GM18526 (cell line): ENCODE measurements at regions not wholly inside any gene's neighbourhood (a gene's known extent, or its start where the extent isn't known, plus 50 kb on each side); places are given as distances from the start of the nearest gene placed in this dataset.

Source experiments
- POLR2A ChIP-seq: IDR thresholded peaks from 3 replicates; pipeline ENCODE4 v1.6.1; 2011; ENCODE audit not compliant: insufficient read length; ENCODE audit errors: extremely low read depth

DNA sequence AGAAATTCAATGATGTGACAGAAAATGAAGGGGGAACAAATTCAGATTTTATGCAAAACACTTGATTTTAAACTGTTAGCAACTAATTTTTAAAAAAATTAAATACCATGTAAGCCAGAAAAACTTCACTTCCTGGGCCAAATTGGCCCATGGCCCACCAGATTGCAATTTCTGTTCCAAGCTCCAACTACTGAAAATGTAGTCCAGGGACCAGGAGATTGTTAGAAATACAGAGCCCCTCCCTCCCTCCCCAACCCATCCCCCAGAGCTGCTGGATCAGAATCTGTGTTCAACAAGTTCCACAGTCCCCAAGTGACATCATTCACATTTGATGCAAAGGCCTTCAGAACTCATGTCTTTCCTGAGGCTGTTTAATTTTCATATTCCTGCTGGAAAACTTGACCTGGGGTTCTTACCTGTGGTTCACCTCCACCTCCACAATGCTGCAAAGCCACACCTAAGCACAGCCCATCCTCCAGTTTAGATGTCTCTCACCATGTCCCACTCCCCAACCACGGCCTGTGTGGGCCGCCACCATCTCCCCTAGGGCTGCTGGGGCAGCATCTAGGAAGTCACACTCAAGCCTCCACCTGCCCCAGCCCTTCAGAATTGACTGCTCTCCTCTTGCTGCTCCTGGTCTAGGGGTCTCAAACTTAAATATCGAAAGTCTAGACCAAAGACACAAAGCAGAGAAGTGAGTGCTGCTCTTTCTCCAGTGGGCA lies 482.0 kb downstream of the UQCRFS1 start:
- no peak for TF ChIP-seq POLR2A

GRCh38 chr19:28727480-28728159 lies 485.3 kb downstream of the UQCRFS1 start:
- TF ChIP-seq POLR2A = no peak

DNA sequence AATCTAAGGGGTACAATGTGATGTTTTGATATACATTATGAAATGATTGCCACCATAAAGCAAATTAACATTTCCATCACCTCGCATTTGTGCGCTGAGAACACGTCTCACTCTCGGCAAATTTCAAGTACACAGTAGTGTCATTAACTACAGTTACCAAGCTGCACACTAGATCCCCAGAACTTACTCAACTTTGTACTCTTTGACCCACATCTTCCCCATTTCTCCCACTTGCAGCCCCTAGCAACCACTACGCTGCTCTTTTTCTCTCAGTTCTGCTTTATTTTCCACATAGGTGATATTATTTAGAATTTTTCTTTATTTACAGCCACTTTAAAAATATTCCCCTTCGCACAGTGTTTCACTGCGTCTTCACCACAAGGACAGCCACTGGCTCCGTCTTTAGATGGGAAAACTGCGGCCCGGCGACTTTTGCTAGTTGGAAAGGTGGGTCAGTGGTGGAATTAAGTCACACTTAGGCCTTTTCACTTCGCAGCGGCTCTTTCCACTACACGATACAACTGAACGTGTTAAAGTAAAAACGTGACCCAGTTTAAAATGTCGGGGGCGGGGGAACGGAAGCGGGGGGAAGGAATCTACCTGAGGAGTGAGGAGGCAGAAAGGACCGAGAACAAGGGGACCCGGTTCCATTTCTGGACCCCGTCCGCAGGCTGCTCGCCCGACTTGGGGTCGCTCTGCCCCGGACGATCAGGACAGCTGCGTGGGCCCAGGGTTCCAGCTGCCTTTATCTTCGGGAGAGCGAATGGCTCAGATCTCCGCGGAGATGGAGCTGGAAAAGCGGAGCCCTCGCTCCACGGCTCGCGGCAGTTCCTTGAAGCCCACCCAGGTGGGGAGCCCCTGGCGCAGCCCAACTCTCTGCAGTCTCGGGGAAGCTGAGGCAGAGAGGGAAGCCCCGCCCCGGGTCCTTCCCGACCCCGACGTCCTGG lies 486.1 kb downstream of the UQCRFS1 start:
- TF ChIP-seq POLR2A = no peak

DNA sequence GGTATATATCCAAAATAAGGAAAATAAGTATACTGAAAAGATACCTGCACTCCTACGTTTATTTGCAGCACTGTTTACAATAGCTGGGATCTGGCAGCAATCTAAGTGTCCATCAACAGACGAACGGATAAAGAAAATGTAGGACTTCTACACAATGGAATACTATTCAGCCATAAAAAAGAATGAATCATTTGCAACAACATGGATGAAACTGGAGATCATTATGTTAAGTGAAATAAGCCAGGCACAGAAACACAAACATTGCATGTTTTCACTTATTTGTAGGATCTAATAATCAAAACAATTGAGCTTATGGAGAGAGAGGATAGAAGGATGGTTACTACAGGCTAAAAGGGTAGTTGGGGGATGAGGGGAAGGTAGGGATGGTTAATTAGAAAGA lies 494.0 kb downstream of the UQCRFS1 start:
- TF ChIP-seq POLR2A = no peak

DNA sequence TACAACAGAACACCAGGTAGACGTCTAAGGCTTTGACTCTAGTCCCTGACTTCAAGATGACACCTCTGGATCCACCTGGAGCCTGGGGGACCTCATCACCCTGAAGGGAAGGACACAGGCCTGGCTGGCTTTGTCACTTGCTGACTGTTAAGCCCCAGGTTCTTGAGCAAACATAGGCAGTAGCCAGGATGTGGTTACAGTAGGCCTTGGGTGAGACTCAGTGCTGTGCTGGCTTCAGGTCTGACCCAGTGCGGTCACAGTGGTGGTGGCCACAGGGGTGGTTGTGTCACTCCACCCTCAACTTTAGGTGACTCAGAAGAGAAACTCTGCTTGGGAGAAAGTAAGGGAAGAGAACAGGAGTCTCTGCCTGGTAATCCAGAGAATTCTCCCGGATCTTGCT lies 497.8 kb downstream of the UQCRFS1 start:
- no peak for TF ChIP-seq POLR2A

DNA sequence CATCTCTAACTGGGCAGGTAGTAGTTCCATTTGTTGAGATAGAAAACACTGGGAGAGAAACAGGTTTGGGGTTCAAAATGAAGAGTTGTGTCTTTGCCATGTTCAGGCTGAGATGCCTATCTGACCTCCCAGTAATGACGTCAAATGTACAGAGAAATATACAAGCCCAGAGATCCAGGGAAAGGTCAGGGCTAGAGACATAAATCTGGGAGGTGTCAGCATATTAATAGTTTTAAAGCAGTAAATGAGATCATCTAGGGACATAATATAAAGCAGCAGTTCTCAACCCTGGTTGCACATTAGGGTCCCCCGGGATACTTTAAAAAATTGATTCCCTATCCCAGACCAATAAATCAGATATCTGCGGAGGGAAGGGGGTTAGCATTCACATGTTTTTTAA lies 501.5 kb downstream of the UQCRFS1 start:
- no peak for TF ChIP-seq POLR2A

- TF ChIP-seq POLR2A = no peak
These were observed 502.7 kb downstream of the UQCRFS1 start for GRCh38 chr19:28710278-28710677.

GRCh38 chr19:28706693-28707092 lies 506.3 kb downstream of the UQCRFS1 start:
- TF ChIP-seq POLR2A = no peak

- TF ChIP-seq POLR2A = no peak
These were observed 507.9 kb downstream of the UQCRFS1 start for GRCh38 chr19:28705008-28705407.

- TF ChIP-seq POLR2A = no peak
These were observed 509.5 kb downstream of the UQCRFS1 start for GRCh38 chr19:28703400-28703956.

GRCh38 chr19:28701491-28701890 lies 511.5 kb downstream of the UQCRFS1 start:
- no peak for TF ChIP-seq POLR2A

DNA sequence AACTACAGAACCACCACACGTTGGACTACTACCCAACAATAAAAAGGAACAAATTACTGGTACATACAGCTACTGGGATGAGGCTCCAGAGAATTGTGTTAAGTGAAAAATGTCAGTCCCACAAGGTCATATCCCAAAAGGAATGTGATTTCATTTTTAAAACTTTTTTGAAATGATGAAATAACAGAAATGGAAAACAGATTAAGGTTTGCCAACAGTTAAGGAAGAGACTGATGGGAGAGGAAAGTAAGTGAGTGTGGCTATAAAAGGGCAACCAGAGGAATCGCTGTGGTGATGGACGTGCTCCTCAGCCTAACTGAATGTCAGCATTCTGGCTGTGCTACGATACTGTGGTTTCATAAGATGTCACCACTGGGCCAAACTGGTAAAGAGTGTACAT lies 512.8 kb downstream of the UQCRFS1 start:
- TF ChIP-seq POLR2A = no peak

DNA sequence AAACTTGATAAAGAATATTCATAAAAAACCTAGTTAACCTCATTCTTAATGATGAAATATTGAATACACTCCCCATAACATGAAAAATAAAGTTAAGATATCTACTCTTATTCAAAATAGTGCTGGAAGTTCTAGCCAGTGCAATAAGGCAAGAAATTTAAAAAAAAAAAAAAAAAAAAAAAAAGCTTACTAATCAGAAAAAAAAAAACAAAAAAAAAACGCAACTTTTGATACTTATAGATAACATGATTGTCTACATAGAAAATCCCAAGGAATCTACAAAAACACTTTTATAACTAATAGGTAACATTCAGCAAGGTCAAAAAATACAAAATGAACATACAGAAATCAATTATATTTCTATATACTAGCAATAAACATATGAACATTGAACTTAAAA lies 515.6 kb downstream of the UQCRFS1 start:
- TF ChIP-seq POLR2A = no peak

- TF ChIP-seq POLR2A = no peak
These were observed 518.1 kb downstream of the UQCRFS1 start for GRCh38 chr19:28694812-28695211.

GRCh38 chr19:28691683-28692082 lies 521.3 kb downstream of the UQCRFS1 start:
- TF ChIP-seq POLR2A = no peak
